Esophagus squamous epithelium (tissue), 5 donors: ENCODE measurements at regions not wholly inside any gene's neighbourhood (a gene's known extent, or its start where the extent isn't known, plus 50 kb on each side); places are given as distances from the start of the nearest gene placed in this dataset.

Experiments
- DNase-seq: peaks from one replicate; lab custom pipeline; 2025; lab: John Stamatoyannopoulos, UW
- H3K27ac ChIP-seq, 4 donors: fragments of 200-600 bp; sonication (generic); one replicate each; pipeline ENCODE4 v1.5.1; 2016 to 2019; ENCODE audit warnings: mild to moderate bottlenecking in 1 of 4
- H3K27me3 ChIP-seq, 4 donors: fragments of 200-600 bp; sonication (generic); 1 replicate in 3 of 4; 2 replicates in 1 of 4; pipeline versions ENCODE4 v1.5.1 to v1.6.0; 2017 to 2021; ENCODE audit warnings: antibody characterized with exemption in 1 of 4
- H3K36me3 ChIP-seq, 3 donors: fragments of 200-600 bp; sonication (generic); one replicate each; pipeline ENCODE4 v1.5.1; 2016 to 2019
- H3K4me1 ChIP-seq, 3 donors: fragments of 200-600 bp; sonication (generic); one replicate each; pipeline ENCODE4 v1.5.1; 2017 to 2019
- H3K4me3 ChIP-seq, 4 donors: fragments of 200-600 bp; sonication (generic); 1 replicate in 3 of 4; 2 replicates in 1 of 4; pipeline ENCODE4 v1.5.1; 2016 to 2019; ENCODE audit warnings: mild to moderate bottlenecking in 2 of 4, moderate library complexity in 1 of 4
- H3K9me3 ChIP-seq, 3 donors: fragments of 200-600 bp; sonication (generic); one replicate each; pipeline ENCODE4 v1.5.1; 2016 to 2019
- POLR2A ChIP-seq, 4 donors: fragments of 450-650 bp; IDR thresholded peaks; one replicate each; pipeline ENCODE4 v1.6.1; 2017; ENCODE audit warnings: antibody characterized with exemption in 4 of 4, mild to moderate bottlenecking in 4 of 4, moderate library complexity in 3 of 4
- WGBS, 2 donors: methylation state at CpG; one replicate each; pipeline ENCODE4 v1.1.5; 2018; 5-methylcytosine and 5-hydroxymethylcytosine counted together
- intact Hi-C: fragments of 100-400 bp; cut with DNase I; formaldehyde crosslinking; loops from one replicate; pipeline ENCODE4 v1.15.0; 2022
- TF ChIP-seq, protein P1 (sequence below), 6 experiments: fragments of 450-650 bp in 4 of 6; fragments of 200-600 bp in 2 of 6; sonication (generic) in 2 of 6; IDR thresholded peaks; one replicate each; pipeline ENCODE4 v1.5.1; 2016 to 2019; ENCODE audit warnings: antibody characterized with exemption in 6 of 6, mild to moderate bottlenecking in 4 of 6, moderate library complexity in 4 of 6
- donor health status: DM: yes; HTN: yes; CAD: no.

GRCh38 chr12:93146263-93146939 is 217.3 kb upstream of the EEA1 start:
- Histone ChIP-seq H3K27me3 (no peaks in the 10 kb centered on the region), H3K4me1 (peaks cover 4 to 18% (median 5%) of the 10 kb centered on the region in 3 donors), H3K27ac (no peak overlapping the region), H3K36me3 (no peaks in the 10 kb centered on the region), H3K4me3 (no peak overlapping the region), H3K9me3 (no peaks in the 10 kb centered on the region)
- no peak for DNase-seq
- 84 to 92% methylated on average over 4 of the region's 4 CpGs for WGBS, 2 donors
- intact Hi-C loops, result no loop called here
- TF ChIP-seq, protein P1, sequence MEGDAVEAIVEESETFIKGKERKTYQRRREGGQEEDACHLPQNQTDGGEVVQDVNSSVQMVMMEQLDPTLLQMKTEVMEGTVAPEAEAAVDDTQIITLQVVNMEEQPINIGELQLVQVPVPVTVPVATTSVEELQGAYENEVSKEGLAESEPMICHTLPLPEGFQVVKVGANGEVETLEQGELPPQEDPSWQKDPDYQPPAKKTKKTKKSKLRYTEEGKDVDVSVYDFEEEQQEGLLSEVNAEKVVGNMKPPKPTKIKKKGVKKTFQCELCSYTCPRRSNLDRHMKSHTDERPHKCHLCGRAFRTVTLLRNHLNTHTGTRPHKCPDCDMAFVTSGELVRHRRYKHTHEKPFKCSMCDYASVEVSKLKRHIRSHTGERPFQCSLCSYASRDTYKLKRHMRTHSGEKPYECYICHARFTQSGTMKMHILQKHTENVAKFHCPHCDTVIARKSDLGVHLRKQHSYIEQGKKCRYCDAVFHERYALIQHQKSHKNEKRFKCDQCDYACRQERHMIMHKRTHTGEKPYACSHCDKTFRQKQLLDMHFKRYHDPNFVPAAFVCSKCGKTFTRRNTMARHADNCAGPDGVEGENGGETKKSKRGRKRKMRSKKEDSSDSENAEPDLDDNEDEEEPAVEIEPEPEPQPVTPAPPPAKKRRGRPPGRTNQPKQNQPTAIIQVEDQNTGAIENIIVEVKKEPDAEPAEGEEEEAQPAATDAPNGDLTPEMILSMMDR (IDR thresholded peaks at IDR 0.05), result no peak
- TF ChIP-seq POLR2A (IDR thresholded peaks at IDR 0.05), result no peak

GRCh38 chr12:93146970-93147369 is 217.9 kb upstream of the EEA1 start:
- Histone ChIP-seq H3K4me3 (no peak overlapping the region), H3K36me3 (no peaks in the 10 kb centered on the region), H3K9me3 (no peaks in the 10 kb centered on the region), H3K27me3 (no peaks in the 10 kb centered on the region), H3K4me1 (peaks cover 4 to 18% (median 5%) of the 10 kb centered on the region in 3 donors), H3K27ac (no peak overlapping the region)
- intact Hi-C loops, result no loop called here
- no peak for TF ChIP-seq POLR2A (IDR thresholded peaks at IDR 0.05)
- TF ChIP-seq, protein P1 (IDR thresholded peaks at IDR 0.05), result no peak
- no peak for DNase-seq

DNA sequence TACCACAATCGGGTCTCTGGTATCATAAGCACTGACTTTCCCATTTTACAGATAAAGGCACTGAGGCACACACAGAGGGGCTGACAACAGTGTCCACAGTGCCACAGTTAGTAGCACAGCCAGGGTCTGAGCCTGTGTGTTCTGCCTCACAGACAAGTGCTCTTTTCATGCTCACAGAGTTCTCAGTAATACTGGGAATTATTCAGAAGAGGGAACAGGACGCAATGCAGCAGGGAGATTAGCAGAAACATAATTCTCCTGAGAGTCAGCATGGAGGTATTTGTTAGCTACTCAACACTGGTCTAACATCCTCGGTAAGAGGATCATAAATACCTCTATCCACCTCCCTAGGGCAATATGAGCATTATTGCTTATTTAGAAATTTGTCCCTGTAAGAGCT is 219.3 kb upstream of the EEA1 start:
- H3K4me3 ChIP-seq, result no peak overlapping the region
- intact Hi-C loops, result no loop called here
- no peaks in the 10 kb centered on the region for H3K9me3 ChIP-seq
- H3K36me3 ChIP-seq, result no peaks in the 10 kb centered on the region
- TF ChIP-seq POLR2A (IDR thresholded peaks at IDR 0.05), result no peak
- TF ChIP-seq, protein P1 (IDR thresholded peaks at IDR 0.05), result no peak
- DNase-seq, result no peak
- H3K4me1 ChIP-seq, result peaks cover 4 to 18% (median 5%) of the 10 kb centered on the region in 3 donors
- H3K27ac ChIP-seq, result no peak overlapping the region
- no peaks in the 10 kb centered on the region for H3K27me3 ChIP-seq
- 58 to 72% methylated on average over 3 of the region's 3 CpGs for WGBS, 2 donors

DNA sequence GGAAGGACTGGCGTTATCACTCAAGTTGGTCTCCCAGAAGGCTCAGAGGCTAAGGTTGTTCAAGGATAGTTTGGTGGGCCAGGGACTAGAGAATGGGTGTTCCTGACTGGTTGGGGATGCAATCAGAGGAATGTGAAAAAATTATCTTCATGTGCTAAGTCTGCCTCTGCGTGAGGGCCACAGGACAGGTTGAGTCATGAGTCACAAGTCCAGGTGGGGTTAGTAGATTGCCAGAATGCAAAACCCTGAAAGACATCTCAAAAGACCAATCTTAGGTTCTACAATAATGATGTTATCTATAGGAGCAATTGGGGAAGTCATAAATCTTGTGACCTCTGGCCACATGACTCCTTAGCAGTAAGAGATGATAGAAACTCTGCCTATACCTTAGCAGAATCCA is 220.1 kb upstream of the EEA1 start:
- no peak for TF ChIP-seq POLR2A (IDR thresholded peaks at IDR 0.05)
- TF ChIP-seq, protein P1 (IDR thresholded peaks at IDR 0.05), result no peak
- H3K9me3 ChIP-seq, result no peaks in the 10 kb centered on the region
- no peaks in the 10 kb centered on the region for H3K27me3 ChIP-seq
- no peak overlapping the region for H3K27ac ChIP-seq
- peaks cover 4 to 14% (median 5%) of the 10 kb centered on the region in 3 donors for H3K4me1 ChIP-seq
- H3K4me3 ChIP-seq, result no peak overlapping the region
- H3K36me3 ChIP-seq, result no peaks in the 10 kb centered on the region
- DNase-seq, result no peak
- intact Hi-C loops, result no loop called here
- 80 to 88% methylated on average over 2 of the region's 2 CpGs for WGBS, 2 donors

GRCh38 chr12:93151079-93151762 is 222.1 kb upstream of the EEA1 start:
- no peaks in the 10 kb centered on the region for H3K36me3 ChIP-seq
- 87 to 91% methylated on average over 5 of the region's 5 CpGs for WGBS, 2 donors
- H3K4me3 ChIP-seq, result no peak overlapping the region
- no peak overlapping the region for H3K27ac ChIP-seq
- H3K4me1 ChIP-seq, result peaks cover 0 to 7% (median 7%) of the 10 kb centered on the region in 3 donors
- intact Hi-C loops, result no loop called here
- no peaks in the 10 kb centered on the region for H3K27me3 ChIP-seq
- no peak for TF ChIP-seq POLR2A (IDR thresholded peaks at IDR 0.05)
- TF ChIP-seq, protein P1 (IDR thresholded peaks at IDR 0.05), result no peak
- no peaks in the 10 kb centered on the region for H3K9me3 ChIP-seq
- DNase-seq, result no peak
